Gastroesophageal sphincter (tissue), 3 donors: ENCODE measurements at regions not wholly inside any gene's neighbourhood (a gene's known extent, or its start where the extent isn't known, plus 50 kb on each side); places are given as distances from the start of the nearest gene placed in this dataset.

Experiments
- EP300 ChIP-seq: sonication (generic); formaldehyde crosslinking; IDR thresholded peaks from one replicate; pipeline ENCODE4 v1.6.1; 2017; ENCODE audit warnings: antibody characterized with exemption, mild to moderate bottlenecking
- POLR2A ChIP-seq, 2 donors: fragments of 450-650 bp; IDR thresholded peaks; one replicate each; pipeline ENCODE4 v1.6.1; 2017; ENCODE audit warnings: antibody characterized with exemption in 2 of 2, mild to moderate bottlenecking in 2 of 2, moderate library complexity in 1 of 2
- POLR2AphosphoS5 ChIP-seq: sonication (generic); formaldehyde crosslinking; IDR thresholded peaks from one replicate; pipeline ENCODE4 v1.6.1; 2017; ENCODE audit warnings: antibody characterized with exemption
- TF ChIP-seq, protein P1 (sequence below), 4 experiments: fragments of 200-600 bp in 2 of 4; fragments of 450-650 bp in 2 of 4; sonication (generic) in 1 of 4; IDR thresholded peaks; one replicate each; pipeline ENCODE4 v1.5.1; 2017 to 2019; ENCODE audit warnings: antibody characterized with exemption in 4 of 4, mild to moderate bottlenecking in 2 of 4, moderate library complexity in 2 of 4

DNA sequence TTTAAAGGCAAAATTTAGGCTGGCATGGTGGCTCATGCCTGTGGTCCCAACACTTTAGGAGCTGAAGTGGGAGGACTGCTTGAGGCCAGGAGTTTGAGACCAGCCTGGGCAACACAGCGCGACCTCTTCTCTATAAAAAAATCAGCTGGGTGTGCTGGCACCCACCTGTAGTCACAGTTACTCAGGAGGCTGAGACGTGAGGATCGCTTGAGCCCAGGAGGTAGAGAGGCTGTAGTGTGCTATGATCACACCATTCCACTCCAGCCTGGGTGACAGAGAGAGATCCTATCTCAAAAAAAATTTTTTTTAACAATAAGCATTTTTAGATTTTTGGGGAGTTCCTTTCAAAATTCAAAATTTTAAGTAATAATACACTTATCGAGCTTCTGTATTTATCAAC is 63.3 kb downstream of the SPATA31C2 start:
- TF ChIP-seq, protein P1, sequence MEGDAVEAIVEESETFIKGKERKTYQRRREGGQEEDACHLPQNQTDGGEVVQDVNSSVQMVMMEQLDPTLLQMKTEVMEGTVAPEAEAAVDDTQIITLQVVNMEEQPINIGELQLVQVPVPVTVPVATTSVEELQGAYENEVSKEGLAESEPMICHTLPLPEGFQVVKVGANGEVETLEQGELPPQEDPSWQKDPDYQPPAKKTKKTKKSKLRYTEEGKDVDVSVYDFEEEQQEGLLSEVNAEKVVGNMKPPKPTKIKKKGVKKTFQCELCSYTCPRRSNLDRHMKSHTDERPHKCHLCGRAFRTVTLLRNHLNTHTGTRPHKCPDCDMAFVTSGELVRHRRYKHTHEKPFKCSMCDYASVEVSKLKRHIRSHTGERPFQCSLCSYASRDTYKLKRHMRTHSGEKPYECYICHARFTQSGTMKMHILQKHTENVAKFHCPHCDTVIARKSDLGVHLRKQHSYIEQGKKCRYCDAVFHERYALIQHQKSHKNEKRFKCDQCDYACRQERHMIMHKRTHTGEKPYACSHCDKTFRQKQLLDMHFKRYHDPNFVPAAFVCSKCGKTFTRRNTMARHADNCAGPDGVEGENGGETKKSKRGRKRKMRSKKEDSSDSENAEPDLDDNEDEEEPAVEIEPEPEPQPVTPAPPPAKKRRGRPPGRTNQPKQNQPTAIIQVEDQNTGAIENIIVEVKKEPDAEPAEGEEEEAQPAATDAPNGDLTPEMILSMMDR (IDR thresholded peaks at IDR 0.05): no peak
- TF ChIP-seq POLR2A (IDR thresholded peaks at IDR 0.05): no peak
- TF ChIP-seq POLR2AphosphoS5: no peak
- no peak for TF ChIP-seq EP300
